GM18519 (cell line): ENCODE measurements at regions not wholly inside any gene's neighbourhood (a gene's known extent, or its start where the extent isn't known, plus 50 kb on each side); places are given as distances from the start of the nearest gene placed in this dataset.
"Not testable (repeated sequence)": the region's sequence is repeated elsewhere in the genome, so short reads cannot be mapped to it uniquely, and the experiment has no call there.

Experiments used
- ATAC-seq: cut with Tn5 transposase; IDR thresholded peaks from one replicate; pipeline ENCODE4 v1.9.1; 2021; ENCODE audit warnings: mild to moderate bottlenecking, moderate library complexity; ENCODE audit not compliant: unreplicated experiment, low FRiP score

DNA sequence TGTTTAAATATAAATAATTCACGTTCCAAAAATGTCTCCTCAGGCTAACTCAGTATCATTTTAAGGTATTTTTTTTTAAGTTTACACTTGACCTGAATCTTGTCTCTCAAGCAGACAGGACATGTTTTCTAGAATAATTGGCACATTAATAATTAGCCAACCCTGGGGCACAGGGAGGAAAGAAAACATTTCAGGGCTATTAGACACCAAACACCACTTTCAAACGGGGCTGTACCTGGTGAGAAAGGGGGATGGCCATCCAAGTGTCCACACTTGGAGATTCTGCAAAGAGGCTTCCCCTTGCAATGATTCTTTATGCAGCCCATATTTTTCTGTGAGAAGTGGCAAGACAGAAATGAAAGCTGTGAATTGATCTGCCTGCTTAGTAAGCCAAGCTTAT is 560.8 kb downstream of the CD109 start:
- no peak for ATAC-seq

DNA sequence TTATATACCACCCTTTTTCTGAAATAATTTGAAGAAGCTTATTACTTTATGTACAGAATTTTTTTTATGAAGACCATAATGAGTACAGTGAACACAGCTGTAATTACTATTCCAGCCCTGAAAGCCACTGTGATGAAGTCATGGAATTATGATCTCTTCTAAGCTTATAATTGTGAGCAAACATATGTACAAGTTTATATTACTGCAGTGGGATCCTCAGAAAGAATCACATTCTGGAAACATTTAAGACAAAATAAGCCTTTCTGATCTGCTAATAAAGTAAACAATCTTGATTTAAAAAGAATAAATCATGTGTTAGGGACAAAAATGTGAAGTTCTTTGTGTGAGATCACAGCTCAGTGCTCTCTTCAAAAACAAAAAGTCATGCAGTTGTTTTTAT is 560.4 kb downstream of the CD109 start:
- no peak for ATAC-seq

DNA sequence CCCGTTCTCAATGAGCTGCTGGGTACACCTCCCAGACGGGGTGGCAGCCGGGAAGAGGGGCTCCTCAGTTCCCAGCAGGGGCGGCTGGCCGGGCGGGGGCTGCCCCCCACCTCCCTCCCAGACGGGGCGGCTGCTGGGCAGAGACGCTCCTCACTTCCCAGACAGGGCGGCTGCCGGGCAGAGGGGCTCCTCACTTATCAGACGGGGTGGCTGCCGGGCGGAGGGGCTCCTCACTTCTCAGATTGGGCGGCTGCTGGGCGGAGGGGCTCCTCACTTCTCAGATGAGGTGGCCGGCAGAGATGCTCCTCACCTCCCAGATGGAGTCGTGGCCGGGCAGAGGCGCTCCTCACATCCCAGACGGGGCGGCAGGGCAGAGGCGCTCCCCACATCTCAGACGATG is 559.0 kb downstream of the CD109 start:
- ATAC-seq, result not testable (repeated sequence)

DNA sequence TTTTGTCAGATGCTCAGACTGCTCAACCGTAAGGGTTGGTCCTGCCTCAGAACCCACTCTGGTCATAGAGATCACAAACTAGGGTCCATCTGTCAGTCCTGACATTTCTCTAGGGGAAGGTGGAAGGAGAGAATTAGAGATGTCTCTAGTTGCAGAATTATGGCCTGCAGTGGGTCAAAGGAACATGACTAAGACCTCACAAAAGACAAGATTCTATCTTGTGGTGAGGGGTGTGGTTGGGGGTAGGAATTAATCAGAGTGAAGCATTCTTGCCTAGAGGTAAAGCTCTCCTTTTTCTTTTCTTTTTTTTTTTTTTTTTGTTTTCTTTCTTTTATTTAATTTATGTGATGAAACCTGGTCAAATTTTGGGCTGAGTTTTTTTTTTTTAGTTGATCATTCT is 558.1 kb downstream of the CD109 start:
- ATAC-seq, result not testable (repeated sequence)

DNA sequence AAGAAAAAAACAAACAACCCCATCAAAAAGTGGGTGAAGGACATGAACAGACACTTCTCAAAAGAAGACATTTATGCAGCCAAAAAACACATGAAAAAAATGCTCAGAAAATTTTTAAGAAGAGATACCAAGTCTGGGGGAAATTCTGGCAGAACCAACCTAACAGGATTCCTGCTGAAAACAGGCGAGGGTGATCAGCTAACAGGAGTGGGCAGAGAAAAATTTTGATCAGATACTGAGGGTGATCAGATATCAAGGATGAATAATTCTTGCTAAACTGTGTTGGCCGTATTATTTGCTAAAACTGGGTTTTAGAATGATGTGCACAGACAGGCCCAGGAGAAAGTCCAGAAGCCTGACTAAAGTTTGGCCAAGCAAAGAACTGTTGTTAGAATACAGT is 557.3 kb downstream of the CD109 start:
- no peak for ATAC-seq

DNA sequence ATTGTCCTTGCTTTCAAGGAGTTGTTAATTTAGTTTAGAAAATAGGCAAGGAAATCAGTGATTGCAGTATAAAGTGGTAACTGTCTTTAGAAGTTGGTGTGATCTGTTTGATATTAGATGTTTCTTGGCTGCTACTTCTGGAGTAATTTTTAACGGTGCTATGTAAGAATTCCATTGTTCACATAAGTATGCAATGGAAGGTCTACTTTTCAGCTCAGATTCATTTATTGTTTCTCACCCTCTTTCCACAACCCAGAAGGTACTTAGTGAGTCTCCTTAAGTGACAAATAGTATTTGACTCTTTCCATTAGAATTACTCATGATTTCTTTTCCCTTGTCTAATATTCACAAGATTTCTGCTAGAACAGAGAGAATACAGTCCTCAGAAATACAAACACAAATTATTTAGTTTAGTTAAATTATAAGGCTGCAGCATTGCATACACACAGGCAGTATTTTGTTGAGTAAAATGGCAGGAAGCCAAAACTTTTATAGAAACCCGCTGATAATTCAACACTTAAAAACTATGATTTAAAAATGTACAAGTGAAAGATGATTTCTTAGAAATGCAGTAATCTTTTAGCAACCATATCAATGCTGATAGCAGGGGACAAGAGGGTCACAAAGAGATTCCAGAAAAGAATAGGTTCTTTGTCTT is 554.3 kb downstream of the CD109 start:
- no peak for ATAC-seq

DNA sequence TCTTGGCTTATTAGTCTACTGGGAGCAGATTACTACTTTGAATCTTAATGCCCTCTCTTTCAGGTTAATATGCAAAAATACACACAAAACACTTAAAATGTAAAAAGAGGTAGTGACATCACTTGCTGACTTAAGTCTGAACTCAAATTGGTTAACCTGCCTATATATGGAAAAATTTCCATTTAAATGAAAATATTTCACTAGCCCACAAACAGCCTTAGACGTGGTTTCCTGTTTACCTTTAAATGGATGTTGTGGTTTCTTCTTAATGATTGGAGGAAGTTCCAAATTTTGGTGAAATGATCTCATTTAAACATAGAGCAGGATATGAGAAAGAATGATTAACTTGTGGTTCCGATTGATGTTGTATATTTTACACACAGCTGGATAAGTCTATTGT is 553.7 kb downstream of the CD109 start:
- no peak for ATAC-seq

DNA sequence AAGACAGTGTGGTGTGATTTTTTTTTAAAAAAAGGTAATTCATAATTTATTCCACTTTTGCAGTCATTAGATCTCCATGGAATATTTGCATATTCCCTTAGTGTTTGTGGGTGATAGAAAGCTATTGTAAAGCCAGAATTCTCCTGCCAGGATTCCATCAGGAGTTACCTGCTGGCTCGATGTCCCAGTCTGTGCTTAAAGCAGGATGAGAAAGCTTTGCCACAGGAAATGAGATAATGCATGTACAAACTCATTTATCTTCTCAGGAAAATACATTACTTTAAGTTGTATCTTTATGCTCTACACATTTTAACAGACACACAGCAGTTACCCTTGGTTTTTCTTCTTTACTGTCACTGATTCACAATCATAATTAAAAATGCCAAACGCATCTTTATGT is 553.0 kb downstream of the CD109 start:
- ATAC-seq, result no peak

DNA sequence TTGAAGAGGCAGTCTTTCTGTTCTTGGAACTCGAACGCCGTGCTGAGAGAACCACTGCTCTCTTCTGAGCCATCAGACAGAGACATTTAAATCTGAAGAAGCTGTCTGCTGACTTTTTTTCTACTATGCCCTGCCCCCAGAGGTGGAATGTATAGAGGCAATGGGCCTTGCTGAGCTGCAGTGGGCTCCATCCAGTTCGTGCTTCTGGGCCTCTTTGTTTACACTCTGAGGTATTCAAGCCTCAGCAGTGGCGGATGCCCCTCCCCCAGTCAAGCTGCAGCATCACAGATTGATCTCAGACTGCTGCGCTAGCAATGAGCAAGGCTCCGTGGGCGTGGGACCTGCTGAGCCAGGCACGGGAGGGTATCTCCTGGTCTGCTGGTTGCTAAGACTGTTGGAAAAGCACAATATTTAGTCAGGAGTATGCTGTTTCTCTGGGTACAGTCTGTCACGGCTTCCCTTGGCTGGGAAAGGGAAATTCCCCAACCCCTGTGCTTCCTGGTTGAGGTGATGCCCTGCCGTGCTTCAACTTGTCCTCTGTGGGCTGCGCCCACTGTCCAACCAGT is 526.8 kb downstream of the CD109 start:
- no peak for ATAC-seq

DNA sequence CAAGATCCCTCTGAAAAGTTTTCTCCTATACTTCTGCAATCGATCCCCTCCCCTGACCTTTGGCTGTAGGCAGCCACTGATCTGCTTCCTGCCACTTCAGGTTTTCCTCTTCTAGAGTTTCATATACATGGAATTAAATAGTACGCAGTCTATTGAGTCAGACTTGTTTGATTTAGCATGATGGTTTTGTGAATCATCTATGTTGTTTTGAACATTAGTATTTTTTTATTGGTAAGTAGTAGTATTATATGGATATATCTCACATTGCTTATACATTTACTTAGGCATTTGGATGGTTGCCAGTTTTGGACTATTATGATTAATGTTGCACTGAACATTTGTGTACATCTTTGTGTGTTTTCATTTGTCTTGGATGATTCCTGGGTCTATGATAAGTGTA is 518.0 kb downstream of the CD109 start:
- no peak for ATAC-seq

DNA sequence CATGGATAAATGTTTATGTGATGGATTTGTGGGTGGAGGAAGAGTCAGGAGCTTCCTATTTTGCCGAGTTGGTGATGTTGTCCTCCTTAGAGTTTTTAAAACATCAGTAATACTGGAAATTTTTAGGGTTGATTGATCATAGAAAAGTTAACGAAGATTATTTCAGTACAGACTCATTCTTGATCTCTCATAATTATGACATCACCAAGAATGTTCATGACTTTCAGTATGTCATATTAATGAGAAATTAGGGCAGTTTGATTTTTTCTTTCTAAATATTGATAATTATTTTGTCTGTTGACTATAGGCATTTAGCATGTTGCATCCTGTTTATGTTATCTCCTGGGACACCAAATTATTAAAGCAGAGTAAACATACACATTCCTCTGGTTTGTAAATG is 512.2 kb downstream of the CD109 start:
- no peak for ATAC-seq

DNA sequence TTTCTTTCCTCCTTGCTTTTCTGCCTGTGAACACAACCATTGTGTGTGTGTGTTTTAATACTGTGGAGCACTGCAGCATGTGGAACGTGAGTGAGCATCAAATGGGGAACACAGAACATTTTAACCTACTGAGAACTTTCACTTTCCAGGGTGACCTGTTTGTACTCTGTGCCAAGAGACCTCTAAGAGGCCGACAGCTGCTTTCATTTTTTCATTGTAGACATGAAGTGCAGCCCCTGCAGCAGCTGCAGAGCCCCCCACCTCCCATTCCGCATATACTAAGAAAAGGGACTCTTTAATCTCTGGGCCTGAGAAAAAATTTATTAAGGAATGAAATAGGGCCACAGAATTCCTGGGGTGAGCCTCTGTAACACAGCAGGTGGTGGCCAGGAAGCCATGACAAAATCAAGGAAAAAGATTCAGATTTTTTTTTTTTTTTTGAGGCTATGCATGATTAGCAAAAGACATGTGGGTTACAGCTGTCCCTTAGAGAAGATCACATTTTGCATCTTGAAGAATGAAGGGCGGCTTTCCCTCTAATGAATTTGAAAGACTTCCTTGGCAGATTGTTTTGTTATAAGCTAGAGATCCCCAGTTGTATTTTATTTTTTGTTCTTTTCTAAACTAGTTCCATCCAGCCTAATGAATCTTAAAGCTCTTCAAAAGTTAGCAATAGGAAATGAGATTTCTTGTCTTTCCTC is 503.4 kb downstream of the CD109 start:
- no peak for ATAC-seq

DNA sequence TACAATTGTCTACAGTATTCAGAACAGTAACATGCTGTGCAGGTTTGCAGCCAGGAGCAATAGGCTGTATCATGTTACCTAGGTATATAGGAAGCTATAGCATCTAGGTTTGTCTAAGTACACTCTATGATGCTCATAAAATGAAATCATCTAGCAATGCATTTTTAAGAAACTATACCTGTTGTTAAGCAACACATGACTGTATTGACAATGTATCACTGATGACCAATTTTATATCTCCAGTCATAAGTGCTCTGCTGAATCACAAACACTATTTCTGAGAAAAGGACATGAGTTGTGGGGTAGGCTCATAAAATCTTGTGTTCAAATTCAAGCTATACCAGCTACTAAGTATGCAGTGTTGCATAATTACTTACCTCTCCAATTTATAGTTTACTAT is 501.3 kb downstream of the CD109 start:
- ATAC-seq, result no peak

DNA sequence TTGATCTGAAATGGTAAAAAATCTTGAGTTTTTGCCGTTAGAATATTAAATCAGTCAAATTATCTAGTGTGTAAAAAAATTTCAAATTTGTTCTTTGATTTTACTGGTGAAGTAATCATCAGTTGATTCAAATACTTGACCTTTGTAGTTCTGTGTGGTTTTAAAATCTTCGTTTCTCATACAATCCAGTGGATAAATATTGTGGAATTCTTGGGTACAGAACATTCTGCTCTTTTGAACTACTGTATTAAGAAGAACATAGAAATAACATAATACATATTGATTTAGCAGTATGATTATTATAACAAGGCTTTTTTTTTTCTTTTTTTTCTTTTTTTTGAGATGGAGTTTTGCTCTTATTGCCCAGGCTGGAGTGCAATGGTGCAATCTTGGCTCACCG is 491.8 kb downstream of the CD109 start:
- ATAC-seq, result no peak

DNA sequence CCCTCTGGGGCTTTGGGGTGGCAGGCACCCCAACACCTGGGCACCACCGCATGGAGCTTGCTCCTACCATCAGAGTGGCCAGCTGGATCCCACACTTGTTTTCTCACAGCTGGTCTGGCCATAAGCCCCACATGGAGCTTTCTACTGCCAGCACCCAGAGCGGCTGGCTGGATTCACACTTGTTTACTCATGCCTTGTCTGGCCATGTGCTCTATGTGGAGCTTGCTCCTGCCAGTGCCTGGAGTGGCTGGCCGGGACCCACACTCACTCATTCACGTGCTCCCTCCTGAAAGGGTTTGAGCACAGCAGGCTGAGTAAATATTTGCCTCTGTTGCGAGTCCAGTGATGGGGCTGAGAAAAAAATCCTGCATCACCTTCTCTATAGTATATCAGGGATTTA is 487.0 kb downstream of the CD109 start:
- ATAC-seq, result no peak

DNA sequence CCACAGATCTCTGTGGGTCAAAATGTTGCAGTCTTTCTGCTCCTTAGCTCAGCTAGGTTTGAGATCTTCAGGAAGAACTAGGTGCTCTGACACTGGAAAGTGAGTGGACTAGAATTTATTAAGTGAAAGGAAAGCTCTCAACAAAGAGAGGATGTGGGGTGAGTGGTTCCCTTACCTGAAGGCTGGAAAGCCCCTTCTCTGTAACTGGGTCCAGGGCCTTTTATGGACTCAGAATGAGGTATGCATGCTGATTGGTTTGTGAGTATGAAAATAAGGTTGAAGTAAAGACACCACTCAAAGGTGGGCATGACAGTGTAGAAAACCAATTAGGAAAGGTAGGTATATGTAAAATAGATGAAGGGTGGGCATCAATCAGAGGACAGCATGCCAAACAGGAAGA is 485.5 kb downstream of the CD109 start:
- no peak for ATAC-seq

DNA sequence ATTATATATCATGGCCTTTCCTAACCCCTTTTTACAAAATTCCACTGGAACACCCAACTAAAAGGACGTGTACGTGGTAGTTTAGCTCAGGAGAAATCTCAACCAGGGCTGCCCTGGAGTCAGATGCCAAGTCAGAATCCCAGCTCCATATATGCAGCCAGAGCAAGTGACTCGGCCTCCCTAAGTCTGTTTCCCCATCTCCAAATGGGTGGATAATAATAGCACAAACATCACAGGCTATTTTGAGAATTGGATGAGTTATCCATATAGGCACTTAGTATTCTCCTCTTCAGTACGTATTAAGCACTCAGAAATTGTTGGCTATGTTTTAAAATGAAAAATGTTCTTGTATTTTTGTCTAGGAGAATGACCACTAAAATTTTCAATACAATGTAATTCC is 481.5 kb downstream of the CD109 start:
- ATAC-seq, result no peak

DNA sequence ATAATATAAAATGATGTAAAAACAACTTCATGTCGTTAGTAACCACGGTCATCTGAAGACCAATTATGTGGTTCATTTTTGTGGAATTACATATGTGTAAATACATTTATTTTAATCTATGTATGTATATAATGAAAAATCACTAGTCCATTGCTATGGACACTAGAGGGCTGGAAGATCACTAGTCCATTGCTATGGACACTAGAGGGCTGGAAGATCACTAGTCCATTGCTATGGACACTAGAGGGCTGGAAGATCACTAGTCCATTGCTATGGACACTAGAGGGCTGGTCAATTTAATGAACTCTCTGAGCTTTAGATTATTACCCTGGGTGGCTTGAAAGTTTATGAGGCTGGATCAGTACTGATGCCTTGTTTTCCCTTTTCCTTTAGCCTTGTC is 474.5 kb downstream of the CD109 start:
- ATAC-seq, result not testable (repeated sequence)

DNA sequence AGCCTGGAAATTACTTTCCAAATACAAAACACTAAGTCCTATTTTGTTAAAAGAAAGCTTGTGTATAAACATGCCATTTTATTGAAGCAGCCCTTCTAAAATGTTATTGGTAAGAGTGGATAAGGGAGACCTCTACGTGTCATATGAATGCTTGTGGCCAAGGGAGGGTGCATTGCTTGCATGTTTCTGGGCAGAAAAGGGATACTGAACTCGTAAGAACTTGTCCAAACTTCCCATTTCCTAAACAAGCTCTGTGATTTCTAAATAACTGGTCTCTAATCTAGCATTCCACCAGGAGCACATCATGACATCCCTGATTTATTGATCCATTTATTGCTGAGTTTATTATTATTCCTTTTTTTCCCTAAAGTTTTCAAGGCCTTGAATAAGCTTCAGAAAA is 474.1 kb downstream of the CD109 start:
- ATAC-seq, result no peak

DNA sequence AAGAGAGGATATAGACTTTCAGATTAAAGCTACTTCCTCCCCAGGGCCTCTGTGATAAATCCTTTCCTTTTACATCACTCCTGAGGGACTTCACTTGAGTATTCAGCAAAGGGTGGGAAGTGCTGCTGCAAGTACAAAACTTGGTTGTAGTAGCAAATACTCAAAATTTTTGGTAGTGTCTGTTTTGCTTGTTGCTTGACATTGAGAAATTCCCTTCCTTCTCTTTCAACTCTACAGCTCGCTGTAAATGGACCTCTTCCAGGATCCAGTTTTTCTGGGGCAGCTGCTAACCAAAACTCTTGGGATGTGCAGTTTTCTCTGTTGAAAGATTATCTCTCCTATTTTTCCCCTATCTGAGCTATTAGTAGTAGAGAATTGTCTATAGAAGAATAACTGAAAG is 472.0 kb downstream of the CD109 start:
- ATAC-seq, result no peak

DNA sequence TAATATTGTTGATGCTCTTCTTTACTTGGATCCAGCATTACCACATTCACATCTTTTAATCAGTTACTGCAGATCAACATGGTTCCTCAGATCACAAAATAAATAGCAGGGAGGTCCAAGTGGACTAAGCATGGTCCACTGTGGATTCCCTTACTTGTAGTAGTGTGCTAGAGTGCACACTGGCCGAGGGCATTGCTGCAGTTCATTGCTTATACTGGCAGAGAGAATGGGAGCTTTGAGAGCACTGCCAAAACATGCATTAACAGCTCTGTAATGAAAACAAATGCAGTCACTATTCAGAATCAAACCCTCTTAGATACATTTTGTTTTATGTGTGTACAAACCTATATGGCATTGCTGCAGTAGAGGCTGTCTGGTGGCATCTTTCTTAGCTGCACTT is 471.5 kb downstream of the CD109 start:
- no peak for ATAC-seq

DNA sequence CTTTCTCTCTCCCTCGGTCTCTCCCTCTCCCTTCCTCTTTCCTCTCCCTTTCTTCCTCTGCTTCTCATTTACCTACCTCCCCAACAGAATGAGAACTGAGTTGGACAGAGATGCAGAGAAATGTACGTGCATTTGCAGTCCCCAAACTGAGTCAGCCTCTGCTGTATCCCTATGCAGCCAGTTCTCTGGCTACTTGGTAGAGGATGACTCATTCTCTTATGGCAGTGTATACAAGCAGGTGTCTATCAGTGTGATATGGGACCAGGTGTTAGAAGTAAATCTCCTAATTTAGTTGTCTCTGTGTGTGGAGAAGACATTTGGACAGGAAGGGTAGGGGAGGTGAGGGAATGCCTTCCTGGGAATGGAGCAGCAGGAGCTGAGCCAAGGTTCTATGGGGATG is 470.8 kb downstream of the CD109 start:
- ATAC-seq, result no peak
